Activated T-cell treated with anti-CD3 and anti-CD28 coated beads for 24 hours (primary cell): ENCODE measurements at regions not wholly inside any gene's neighbourhood (a gene's known extent, or its start where the extent isn't known, plus 50 kb on each side); places are given as distances from the start of the nearest gene placed in this dataset.
"Not testable (repeated sequence)": the region's sequence is repeated elsewhere in the genome, so short reads cannot be mapped to it uniquely, and the experiment has no call there.

Experiments used
- DNase-seq: peaks from one replicate; pipeline ENCODE4 v3.0.0-alpha.2; 2020; ENCODE audit warnings: low read depth

DNA sequence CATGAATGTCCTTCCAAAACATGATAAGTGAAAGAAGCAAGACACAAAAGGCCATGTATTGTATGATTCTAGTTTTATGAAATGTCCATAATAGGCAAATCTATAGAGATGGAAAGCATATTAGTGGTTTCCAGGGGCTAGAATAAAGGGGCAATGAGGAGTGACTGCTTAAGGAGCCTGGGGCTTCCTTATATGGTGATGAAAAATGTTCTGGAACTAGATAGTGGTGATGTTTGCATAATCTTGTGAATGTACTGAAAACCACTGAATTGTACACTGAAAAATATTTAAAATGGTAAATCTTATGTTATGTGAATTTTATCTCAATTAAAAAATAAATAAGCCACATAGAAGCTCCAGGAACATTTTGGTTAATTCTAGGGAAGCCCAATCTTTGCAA, 144.4 kb upstream of the ANKRD55 start:
- DNase-seq: no peak

DNA sequence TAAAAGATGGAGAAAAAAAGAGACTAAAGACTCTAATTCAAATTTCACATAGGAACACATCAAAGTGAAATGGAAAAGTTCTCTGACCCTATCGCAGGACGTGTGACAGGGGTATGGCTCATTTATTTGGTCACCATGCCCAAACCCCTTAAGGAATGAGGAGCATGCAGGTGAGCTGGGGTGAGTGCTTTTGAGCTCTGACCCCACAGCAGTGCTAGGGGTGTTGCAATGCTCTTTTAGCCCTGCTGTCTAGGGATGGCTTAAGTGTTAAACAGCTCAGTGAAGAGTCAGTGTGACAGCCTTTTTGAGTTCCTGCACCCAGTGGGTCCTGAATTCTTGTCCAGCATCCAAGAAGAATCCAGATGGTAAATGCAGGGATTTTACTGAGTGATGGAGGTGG, 143.0 kb upstream of the ANKRD55 start:
- no peak for DNase-seq

DNA sequence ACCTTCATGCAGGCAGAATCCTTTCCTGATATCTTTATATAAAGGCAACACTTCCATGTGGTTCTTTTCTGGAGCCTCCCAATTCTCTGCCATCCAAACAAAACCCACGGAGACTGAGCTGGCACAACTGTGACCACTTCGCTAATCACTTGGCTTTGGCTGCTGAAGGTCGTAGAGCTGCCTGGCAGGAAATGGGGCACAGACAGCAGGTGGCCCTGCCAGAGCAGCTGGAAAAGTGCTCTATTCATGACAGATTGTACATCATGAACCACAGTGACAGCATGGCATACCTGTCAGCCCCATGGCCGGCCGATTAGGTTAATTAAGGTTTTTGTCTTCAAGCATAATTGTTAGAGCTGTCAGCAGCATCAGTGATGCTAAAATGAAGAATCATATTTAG, 141.9 kb upstream of the ANKRD55 start:
- DNase-seq: no peak

DNA sequence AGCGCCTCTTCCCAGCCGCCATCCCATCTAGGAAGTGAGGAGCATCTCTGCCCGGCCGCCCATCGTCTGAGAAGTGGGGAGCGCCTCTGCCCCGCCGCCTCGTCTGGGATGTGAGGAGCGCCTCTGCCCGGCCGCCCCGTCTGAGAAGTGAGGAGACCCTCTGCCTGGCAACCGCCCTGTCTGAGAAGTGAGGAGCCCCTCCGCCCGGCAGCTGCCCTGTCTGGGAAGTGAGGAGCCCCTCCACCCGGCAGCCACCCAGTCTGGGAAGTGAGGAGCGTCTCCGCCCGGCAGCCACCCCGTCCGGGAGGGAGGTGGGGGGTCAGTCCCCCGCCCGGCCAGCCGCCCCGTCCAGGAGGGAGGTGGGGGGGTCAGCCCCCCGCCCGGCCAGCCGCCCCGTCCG, 139.4 kb upstream of the ANKRD55 start:
- DNase-seq: not testable (repeated sequence)

DNA sequence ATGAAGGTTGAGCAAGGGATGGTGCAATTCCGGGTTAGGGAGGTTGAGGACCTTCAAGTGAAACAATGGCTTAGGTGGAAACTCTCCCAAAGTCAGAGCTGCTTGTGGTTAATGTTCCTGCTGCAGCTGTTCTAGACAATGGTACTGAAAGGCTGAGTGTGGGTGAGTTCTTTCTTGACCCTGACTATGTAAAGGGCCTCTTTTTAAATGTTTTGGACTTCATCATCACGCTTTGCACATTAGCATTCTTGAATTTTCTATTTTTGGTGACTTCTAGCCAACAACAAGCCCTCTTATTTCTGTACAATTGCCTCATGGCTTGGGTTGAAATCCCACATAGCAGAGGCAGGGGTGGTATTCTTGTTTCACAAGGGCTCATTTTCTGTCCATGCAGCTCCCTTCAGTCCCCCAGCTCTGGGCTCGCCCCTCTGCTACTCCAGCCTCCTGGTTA, 136.3 kb upstream of the ANKRD55 start:
- DNase-seq: no peak

DNA sequence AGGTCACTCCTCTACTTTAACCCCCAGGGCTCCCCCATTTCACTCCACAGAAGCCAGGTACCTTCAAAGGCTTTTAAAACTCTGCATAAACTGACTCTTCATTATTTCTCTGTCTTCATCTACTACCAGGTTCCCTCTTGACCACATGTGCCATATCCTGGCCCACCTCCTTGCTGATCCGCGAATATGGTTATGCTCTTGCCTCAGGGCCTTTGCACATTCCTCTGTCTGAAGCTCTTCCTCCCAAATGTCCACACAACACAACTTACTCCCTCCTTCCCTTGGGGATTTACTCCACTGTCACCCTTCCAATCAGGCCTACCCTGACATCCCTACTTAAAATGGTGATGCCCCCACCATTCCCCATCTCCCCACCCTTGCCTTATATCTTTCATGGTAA, 134.6 kb upstream of the ANKRD55 start:
- DNase-seq: no peak

DNA sequence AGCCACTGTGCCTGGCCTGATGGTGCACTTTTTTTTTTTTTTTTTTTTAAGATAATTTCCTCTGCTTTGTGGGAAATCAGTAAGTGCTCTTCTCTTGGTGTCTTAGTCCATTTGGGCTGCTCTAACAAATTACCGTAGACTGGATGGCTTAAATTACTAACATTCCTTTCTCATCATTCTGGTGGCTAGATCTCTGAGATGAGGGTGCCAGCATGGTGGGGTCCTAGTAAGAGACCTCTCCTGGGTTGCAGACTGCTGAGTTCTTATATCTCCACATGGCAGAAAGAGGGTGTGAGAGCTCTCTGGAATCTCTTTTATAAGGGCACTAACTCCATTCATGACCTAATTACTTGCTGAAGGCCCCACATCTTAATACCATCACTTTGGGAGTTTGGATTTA, 133.9 kb upstream of the ANKRD55 start:
- DNase-seq: no peak

DNA sequence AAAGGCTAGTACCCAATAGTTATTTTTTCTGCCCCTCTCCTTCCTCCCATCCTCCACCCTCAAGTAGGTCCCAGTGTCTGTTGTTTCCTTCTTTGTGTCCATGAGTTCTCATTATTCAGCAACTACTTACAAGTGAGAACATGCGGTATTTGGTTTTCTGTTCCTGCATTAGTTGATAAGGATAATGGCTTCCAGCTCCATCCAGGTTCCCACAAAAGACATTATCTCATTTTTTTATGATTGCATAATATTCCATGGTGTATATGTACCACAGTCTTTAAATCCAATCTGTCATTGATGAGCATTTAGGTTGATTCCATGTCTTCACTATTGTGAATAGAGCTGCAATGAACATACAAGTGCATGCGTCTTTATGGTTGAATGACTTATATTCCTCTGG, 128.3 kb upstream of the ANKRD55 start:
- no peak for DNase-seq

DNA sequence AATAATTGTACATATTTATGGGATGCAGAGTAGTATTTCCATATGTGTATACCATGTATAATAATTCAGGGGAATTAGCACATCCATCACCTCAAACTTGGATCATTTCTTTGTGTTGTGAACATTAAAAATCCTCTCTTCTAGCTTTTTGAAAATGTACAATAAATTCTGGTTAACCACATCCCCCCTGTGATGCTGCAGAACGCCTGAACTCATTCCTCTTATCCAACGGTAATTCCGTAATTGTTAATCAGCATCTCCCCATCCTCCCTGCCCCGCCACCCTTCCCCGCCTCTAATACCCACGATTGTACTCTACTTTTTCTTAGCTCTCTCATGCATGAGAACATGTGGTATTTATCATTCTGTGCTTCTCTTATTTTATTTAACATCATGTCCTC, 127.7 kb upstream of the ANKRD55 start:
- no peak for DNase-seq

DNA sequence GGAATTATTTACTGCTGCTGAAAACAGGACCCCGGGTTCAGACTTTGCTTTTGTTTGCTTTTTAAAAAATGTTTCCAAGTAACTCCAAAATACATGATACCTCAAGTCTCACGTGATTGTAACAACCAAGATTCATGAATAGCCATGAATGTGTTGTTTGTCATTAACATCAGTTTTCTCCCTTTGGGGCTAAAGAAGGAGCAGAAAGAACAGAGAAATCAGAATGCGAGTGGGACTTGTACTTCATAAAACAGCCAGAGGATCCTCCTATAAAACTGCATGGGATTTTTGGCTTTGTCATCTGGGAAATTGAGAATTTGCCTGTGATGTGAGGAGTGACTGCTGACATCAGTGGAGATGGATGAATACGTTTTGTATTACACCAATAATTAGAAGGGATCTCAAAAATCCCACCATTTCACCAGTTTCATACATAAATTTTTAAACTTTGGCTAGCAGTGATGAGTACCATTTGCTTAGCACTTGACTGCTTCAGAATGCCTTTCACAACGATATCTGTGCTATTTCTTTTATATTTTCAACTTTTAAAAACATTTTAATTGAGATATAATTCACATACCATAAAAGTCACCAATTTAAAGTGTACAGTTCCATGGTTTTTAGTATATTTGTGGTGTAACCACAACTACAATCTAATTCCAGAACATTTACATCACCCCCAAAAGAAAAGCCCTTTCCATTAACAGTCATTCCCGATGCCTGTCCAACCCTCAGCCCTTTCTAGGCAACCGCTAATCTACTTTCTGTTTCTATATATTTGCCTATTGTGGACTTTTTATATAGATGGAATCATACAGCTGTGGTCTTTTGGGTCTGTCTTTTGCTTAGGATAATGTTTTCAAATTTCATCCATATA, 126.9 kb upstream of the ANKRD55 start:
- no peak for DNase-seq

DNA sequence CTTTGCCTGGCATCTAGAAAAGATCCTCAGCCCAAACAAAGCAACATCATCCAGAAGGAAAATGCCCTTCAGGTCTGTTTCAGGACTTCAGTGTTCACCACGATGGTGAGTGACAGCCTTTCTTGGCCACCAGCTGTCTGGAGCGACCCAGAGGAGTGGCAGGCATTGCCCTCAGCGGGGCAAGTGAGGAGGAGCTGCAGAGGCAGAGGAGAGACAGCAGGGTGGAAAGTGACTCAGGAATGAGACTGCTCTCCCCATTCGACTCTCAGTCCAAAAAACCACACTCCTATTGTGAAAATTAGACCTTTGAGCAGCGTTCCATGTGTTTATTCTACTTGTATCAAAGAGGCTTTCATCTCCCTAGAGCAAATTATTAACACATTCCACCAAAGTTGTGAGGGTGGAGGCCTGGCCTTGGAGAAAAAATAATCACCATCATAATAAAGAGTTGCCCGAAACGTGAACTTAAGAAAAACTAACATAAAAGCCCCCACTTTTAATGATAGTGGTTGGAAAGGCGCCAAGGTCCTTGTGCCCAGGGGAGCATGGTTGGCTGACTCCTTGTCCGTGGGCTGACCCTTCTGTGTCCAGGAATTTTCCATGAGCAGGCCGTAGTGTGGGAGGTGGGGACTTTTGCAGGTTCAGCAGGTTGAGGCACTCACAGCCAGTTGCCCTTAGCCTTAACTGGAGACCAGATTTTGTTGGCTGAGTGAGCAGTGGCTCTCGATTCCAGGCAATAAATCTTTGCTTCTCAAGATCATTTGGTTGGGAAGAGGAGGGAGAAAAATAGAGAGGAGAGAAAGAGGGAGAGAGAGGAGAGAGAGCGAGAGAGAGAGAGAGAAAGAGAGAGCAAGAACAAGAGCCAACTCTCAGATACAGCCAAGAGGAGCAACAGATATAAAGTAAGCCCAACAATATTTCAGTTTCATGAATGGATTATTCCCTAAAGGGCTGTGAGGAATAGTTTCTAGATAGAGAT, 125.9 kb upstream of the ANKRD55 start:
- no peak for DNase-seq

DNA sequence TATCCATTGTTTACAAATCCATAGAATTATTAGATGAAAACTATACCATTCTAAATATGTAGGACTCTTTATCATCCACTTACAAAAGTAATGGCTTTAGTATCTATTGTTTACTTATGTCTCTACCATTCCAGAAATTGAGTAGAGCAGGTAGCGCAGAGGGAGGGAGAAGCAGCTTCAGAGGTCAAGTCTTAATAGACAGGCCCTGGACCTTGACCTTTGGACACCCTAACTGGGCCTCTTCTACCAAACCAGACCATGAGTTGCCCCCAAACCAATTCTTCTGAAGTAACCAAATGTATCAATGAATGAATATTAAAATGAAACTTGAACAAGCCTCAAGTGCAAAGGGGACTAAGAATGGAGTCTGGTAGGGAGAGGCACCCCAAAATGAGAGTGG, 124.9 kb upstream of the ANKRD55 start:
- no peak for DNase-seq

DNA sequence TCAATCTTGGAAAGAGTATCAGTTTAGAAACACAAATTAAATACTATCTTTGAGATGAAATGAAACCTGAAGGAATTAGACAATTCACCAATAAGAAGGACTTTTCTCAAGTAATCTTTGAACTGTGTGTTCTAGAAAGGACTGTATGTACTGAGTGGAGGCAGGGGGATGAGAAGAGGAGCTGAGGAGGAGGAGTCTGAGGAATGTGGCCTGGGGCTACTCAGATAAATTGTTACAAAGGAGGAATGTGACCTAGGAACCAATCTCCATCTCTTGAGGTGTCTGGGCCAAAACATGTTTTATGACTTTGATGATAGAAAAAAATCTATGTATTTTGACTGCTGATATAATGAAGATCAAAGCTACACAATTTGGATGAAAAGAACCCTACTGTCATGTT, 124.3 kb upstream of the ANKRD55 start:
- no peak for DNase-seq

DNA sequence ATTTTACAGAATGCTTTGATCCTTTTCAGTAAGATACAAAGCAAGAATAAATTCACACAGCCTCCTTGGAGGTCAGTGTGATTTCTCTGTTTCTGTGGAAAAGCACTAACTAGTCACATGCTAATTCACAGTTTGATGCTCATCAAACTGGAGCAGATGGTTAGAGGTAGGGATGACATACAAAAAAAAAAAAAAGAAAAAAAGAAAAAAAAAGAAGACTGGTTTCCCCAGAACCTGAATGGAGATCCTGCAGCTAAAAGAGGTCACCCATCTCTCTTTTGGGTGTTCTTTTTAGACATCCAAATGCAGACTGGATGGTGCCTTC, 123.7 kb upstream of the ANKRD55 start:
- DNase-seq: no peak

DNA sequence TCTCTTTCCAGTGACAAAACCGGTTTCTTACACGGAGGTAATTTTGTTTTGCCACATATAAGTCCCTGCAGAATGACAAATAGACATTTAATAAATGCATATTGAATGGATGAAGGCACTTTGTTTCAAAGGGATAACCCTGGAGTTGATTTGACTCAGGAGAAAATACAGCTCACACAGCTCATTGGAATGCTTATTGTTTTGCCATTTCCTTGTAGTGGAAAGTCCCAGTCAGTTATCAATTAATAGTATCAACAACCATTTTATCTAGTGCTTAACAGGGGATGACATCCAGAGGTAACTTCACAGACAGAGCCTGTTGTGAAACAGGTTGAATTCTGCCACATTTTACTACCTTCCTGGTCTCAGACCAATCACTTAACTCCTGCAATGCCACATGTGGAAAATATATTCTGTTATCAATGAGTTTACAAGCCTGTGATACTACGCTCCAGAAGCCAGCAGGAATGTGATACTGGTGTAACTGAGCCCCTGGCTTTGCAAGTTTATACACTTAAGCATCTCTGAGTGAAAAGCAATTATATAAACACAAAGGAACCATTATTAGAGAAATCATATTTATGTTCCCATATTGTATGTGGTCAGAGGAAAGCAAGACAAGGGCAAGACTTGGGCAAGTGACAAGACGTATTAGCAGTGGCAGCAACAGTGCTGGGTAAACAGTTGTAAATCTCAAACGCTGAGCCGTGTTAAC, 123.1 kb upstream of the ANKRD55 start:
- no peak for DNase-seq

DNA sequence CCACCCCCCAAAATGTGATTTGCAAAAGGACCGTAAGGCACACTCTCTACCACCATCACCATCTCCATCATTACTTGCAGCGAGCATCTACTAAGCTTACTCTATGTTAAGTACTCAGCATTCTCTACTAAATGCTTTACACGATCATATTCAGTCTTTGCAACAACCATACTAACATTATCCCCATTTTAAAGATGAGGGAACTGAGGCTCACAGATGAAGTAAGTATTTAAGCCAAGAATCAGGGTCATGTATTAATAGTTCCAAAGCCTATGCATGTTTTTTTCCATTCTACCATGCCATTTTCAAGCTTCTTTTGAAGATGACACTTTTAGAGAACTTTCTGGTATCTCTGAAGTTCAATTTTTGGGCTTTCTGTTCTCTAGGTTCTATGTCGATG, 121.7 kb upstream of the ANKRD55 start:
- DNase-seq: no peak

DNA sequence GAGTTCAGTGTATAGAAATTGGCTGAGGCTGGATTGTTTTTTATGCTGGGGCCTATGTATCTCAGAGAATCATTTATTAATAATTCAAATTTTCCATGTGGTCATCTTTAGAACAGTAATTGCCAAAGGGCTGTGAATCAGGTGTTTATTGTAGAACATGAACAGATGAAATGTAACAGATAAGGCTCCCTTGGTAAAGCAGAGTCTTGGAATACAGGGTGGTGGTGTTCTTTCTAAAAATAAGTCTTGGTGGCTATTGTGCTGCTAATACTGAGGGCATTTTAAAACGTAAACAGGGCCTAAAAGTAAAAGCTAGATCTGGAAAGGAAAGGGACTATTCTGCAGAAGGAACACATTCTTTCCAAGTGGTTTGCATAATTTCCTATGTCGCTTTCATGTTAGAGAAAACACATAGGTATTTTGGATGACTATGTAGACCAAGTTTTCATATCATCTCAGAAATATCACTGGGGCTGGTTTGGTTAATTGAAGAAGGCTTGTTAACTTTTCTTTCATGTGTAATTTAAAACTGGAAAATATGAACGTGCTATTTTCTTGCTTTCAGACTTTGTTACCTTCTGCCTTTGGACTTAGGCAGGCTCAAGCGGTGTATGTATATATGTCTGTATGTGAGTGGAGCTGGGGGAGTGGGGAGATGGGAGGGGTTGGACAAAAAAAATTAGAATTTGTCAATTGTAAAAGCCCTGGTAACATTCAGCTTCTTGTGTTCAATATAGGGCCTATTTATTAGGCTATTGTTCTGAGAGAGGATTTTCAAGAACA, 119.9 kb upstream of the ANKRD55 start:
- DNase-seq: no peak

DNA sequence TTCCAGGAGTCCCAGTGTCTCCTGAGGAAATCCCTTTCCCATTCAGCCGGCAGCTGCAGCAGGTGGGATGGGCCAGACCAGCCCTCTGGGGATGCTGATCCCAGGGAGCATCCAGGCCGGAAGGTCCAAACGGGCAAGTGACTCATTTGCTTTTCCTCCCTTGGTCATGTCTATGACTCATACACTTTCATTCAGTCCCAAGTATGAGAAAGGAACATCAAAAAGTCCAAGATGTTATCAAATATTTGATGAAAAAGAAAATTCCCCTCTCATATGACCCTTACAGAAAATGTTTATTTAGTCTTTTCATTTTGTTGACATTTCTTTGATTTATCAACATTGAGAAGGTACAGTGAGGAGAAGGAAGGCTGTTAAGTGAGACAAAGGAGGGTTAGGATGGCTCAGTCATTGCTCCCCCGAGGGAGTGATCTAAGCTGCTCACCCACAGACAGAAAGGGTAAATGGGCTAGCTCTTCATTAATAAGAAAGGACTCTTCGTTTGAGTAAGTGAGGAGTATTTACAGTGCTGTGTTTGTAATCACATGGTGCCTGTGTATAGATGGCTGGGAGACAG, 117.6 kb upstream of the ANKRD55 start:
- DNase-seq: no peak

DNA sequence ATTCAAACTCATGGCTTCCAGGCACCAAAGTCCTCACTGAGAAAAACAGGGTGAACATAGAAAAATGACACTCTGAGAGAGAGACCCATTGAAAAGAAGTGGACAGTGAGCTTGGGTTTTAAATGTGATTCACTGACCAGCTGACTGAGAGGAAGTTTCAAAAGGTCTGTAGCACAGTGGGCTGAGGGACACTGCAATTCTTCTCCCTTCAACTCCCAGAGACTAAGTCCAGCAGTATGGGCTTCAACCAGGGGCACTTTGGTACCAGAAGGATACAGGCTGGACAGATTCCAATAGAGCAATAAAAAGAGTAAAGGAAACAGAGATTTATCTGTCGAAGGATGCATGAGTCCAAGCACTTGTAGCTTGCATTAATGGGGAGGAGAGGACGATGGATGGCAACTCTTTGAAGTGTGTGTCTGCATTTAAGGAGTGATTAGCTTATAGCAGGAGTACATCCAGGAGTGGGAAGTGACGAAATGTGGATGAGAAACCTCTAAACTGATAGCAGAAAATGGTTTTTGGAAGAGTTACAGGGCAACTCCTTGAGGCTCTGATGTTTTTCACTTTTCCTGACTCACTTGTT, 117.0 kb upstream of the ANKRD55 start:
- DNase-seq: no peak

DNA sequence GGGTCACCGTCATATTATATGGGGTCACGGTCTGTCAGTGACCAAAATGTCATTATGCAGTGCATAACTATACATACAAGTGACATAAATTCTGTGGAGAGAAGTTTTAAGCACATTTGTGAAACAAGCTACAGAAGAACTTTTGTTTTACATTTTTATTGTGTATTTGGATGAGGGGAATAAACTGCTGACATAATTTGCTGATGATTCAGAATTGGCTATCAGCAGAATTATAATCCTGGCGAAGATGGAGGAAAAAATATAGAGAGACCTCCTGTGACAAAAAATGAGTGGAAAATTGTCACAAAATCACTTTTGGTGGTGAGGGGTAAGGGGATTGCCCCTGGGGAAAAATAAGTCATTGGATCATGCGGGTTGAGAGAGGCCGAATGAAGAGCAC, 116.3 kb upstream of the ANKRD55 start:
- DNase-seq: no peak
